H1 (cell line): ENCODE measurements at regions not wholly inside any gene's neighbourhood (a gene's known extent, or its start where the extent isn't known, plus 50 kb on each side); places are given as distances from the start of the nearest gene placed in this dataset.

Experiments
- CTCF ChIA-PET: fragments of 300-600 bp; sonication (Branson Sonifier 250); formaldehyde crosslinking; loops from one replicate; lab custom pipeline; 2021; ENCODE audit not compliant: partially characterized antibody; lab: Charles Lee
- POLR2A ChIA-PET: fragments of 300-600 bp; sonication (Branson Sonifier 250); formaldehyde crosslinking; loops from one replicate; lab custom pipeline; 2021; ENCODE audit warnings: inconsistent platforms; ENCODE audit not compliant: partially characterized antibody; lab: Charles Lee
- DNase-seq, 2 experiments: peaks; one replicate each; pipeline versions ENCODE4 v3.0.0 to v3.0.0-alpha.2; 2010 to 2022; ENCODE audit warnings: low spot score in 2 of 2, low read depth in 1 of 2, mixed read lengths in 1 of 2
- FAIRE-seq: peaks from 2 replicates; lab custom pipeline; 2011; peaks lifted over from hg19 to GRCh38; lab: Jason Lieb, UNC
- H2AFZ ChIP-seq: 2 replicates; pipeline ENCODE4 v1.8.1; 2012; ENCODE audit warnings: low read length, inconsistent platforms
- H2AK5ac ChIP-seq: 2 replicates; pipeline ENCODE4 v1.6.1; 2013; ENCODE audit warnings: low read depth, low read length
- H2BK120ac ChIP-seq: replicated peaks from 2 replicates; pipeline ENCODE3; 2013; ENCODE audit warnings: low read depth, low read length, inconsistent platforms
- H2BK12ac ChIP-seq: 2 replicates; pipeline ENCODE4 v1.6.1; 2013; ENCODE audit warnings: low read depth, low read length
- H2BK15ac ChIP-seq: 2 replicates; pipeline ENCODE4 v1.6.1; 2013; ENCODE audit warnings: low read length
- H2BK20ac ChIP-seq: 2 replicates; pipeline ENCODE4 v1.6.1; 2013; ENCODE audit warnings: low read length
- H2BK5ac ChIP-seq: 2 replicates; pipeline ENCODE4 v1.6.1; 2013; ENCODE audit warnings: low read depth, low read length
- H3K14ac ChIP-seq: 2 replicates; pipeline ENCODE4 v1.6.1; 2013; ENCODE audit warnings: inconsistent platforms; ENCODE audit not compliant: insufficient read length
- H3K18ac ChIP-seq: 2 replicates; pipeline ENCODE4 v1.6.1; 2013; ENCODE audit warnings: low read length; ENCODE audit errors: extremely low read depth
- H3K23ac ChIP-seq: 2 replicates; pipeline ENCODE4 v1.6.1; 2013; ENCODE audit warnings: inconsistent platforms; ENCODE audit not compliant: insufficient read length
- H3K23me2 ChIP-seq: 2 replicates; pipeline ENCODE4 v1.6.1; 2013; ENCODE audit warnings: low read depth, low read length
- H3K27ac ChIP-seq: 2 replicates; pipeline ENCODE4 v1.6.1; 2011; ENCODE audit warnings: low read depth, low read length, inconsistent platforms
- H3K27me3 ChIP-seq, 4 experiments: replicated peaks in 1 of 4; 1 replicate in 1 of 4; 2 replicates in 3 of 4; pipeline versions ENCODE4 v1.6.1 to v1.8.1; 2011 to 2013; ENCODE audit warnings: low read length in 3 of 4, mild to moderate bottlenecking in 3 of 4, inconsistent platforms in 2 of 4, mixed read lengths in 2 of 4, moderate library complexity in 1 of 4; ENCODE audit not compliant: control insufficient read depth in 3 of 4, insufficient read depth in 3 of 4; ENCODE audit errors: extremely low read depth in 1 of 4
- H3K36me3 ChIP-seq, 4 experiments: 2 replicates each; pipeline versions ENCODE4 v1.6.1 to v1.8.1; 2011 to 2013; ENCODE audit warnings: mild to moderate bottlenecking in 4 of 4, low read length in 3 of 4, moderate library complexity in 2 of 4, control low read depth in 1 of 4, inconsistent platforms in 1 of 4; ENCODE audit not compliant: insufficient read depth in 4 of 4, control insufficient read depth in 2 of 4
- H3K4ac ChIP-seq: replicated peaks from 2 replicates; pipeline ENCODE3; 2013; ENCODE audit warnings: low read length, low read depth, mixed read lengths, inconsistent platforms; ENCODE audit not compliant: insufficient read length
- H3K4me1 ChIP-seq, 4 experiments: replicated peaks in 1 of 4; 1 replicate in 1 of 4; 2 replicates in 3 of 4; pipeline versions ENCODE4 v1.6.1 to v1.8.1; 2011 to 2013; ENCODE audit warnings: low read length in 3 of 4, inconsistent platforms in 2 of 4, mixed read lengths in 1 of 4; ENCODE audit not compliant: insufficient read depth in 4 of 4, control insufficient read depth in 3 of 4
- H3K4me2 ChIP-seq, 2 experiments: 2 replicates each; pipeline versions ENCODE4 v1.6.1 to v1.8.1; 2011 to 2013; ENCODE audit warnings: low read depth in 2 of 2, low read length in 2 of 2, control low read depth in 1 of 2, inconsistent platforms in 1 of 2, mild to moderate bottlenecking in 1 of 2; ENCODE audit not compliant: insufficient read depth in 1 of 2
- H3K4me3 ChIP-seq, 4 experiments: fragments of 200-600, 300-600 bp in 1 of 4; sonication (generic), shearing (Covaris generic), sonication (Bioruptor Twin) in 1 of 4; 2 replicates each; pipeline versions ENCODE4 v1.5.1 to v1.8.1; 2011 to 2016; ENCODE audit warnings: low read length in 4 of 4, low read depth in 3 of 4, control low read depth in 2 of 4, inconsistent platforms in 2 of 4, mild to moderate bottlenecking in 2 of 4, mixed read lengths in 1 of 4, moderate library complexity in 1 of 4; ENCODE audit not compliant: insufficient read depth in 2 of 4; ENCODE audit errors: extremely low read depth in 1 of 4
- H3K56ac ChIP-seq: replicated peaks from 2 replicates; pipeline ENCODE3; 2013; ENCODE audit warnings: low read depth, mild to moderate bottlenecking, mixed read lengths, low read length, inconsistent platforms; ENCODE audit not compliant: insufficient read length
- H3K79me1 ChIP-seq: 2 replicates; pipeline ENCODE4 v1.6.1; 2013; ENCODE audit warnings: low read depth, low read length, control low read depth
- H3K79me2 ChIP-seq, 2 experiments: 2 replicates each; pipeline versions ENCODE4 v1.6.1 to v1.8.1; 2012 to 2013; ENCODE audit warnings: low read length in 2 of 2, mild to moderate bottlenecking in 2 of 2, inconsistent platforms in 1 of 2; ENCODE audit not compliant: insufficient read depth in 2 of 2, control insufficient read depth in 1 of 2
- H3K9ac ChIP-seq, 4 experiments: replicated peaks in 1 of 4; 1 replicate in 1 of 4; 2 replicates in 3 of 4; pipeline versions ENCODE4 v1.6.1 to v1.8.1; 2011 to 2013; ENCODE audit warnings: low read depth in 3 of 4, low read length in 3 of 4, control low read depth in 2 of 4, mild to moderate bottlenecking in 2 of 4, moderate library complexity in 2 of 4, inconsistent platforms in 1 of 4; ENCODE audit errors: extremely low read depth in 1 of 4
- H3K9me3 ChIP-seq, 2 experiments: 2 replicates each; pipeline versions ENCODE4 v1.6.1 to v1.8.1; 2012 to 2013; ENCODE audit warnings: mild to moderate bottlenecking in 2 of 2, moderate library complexity in 2 of 2, control low read depth in 1 of 2, inconsistent platforms in 1 of 2, low read depth in 1 of 2, low read length in 1 of 2, mixed read lengths in 1 of 2; ENCODE audit not compliant: insufficient read depth in 2 of 2
- H4K20me1 ChIP-seq, 2 experiments: replicated peaks in 1 of 2; 2 replicates each; pipeline versions ENCODE3 to v1.8.1; 2011 to 2013; ENCODE audit warnings: inconsistent platforms in 2 of 2, low read length in 2 of 2, mild to moderate bottlenecking in 1 of 2; ENCODE audit not compliant: insufficient read depth in 2 of 2, control insufficient read depth in 1 of 2
- H4K5ac ChIP-seq: 2 replicates; pipeline ENCODE4 v1.6.1; 2013; ENCODE audit warnings: low read length, low read depth, mixed read lengths, inconsistent platforms; ENCODE audit not compliant: insufficient read length
- H4K8ac ChIP-seq: 2 replicates; pipeline ENCODE4 v1.8.0; 2013; ENCODE audit warnings: mild to moderate bottlenecking, moderate library complexity, low read length, inconsistent platforms; ENCODE audit not compliant: insufficient read depth; ENCODE audit errors: extremely low read depth
- H4K91ac ChIP-seq: replicated peaks from 2 replicates; pipeline ENCODE3; 2013; ENCODE audit warnings: low read length, mixed read lengths, inconsistent platforms; ENCODE audit not compliant: insufficient read length
- BACH1 ChIP-seq: IDR thresholded peaks from 2 replicates; pipeline ENCODE4 v1.6.1; 2012; ENCODE audit warnings: low read length, improper control_type of control experiment
- BRCA1 ChIP-seq: IDR thresholded peaks from 2 replicates; pipeline ENCODE4 v1.6.1; 2012; ENCODE audit warnings: low read depth, low read length, improper control_type of control experiment
- CBX5 ChIP-seq: fragments of 300-800, 300-1000 bp; sonication (generic); IDR thresholded peaks from 2 replicates; pipeline ENCODE4 v1.7.1; 2016; ENCODE audit warnings: antibody characterized with exemption, low read length, low read depth
- CHD1 ChIP-seq: IDR thresholded peaks from 2 replicates; pipeline ENCODE4 v1.6.1; 2012; ENCODE audit warnings: low read depth, low read length, improper control_type of control experiment
- CREB1 ChIP-seq: IDR thresholded peaks from 2 replicates; pipeline ENCODE4 v1.6.1; 2012; ENCODE audit warnings: inconsistent platforms
- KDM1A ChIP-seq: fragments of 200-600, 300-600 bp; sonication (generic); IDR thresholded peaks from 2 replicates; pipeline ENCODE4 v1.7.1; 2016; ENCODE audit warnings: mild to moderate bottlenecking, low read length, borderline replicate concordance
- KDM4A ChIP-seq: IDR thresholded peaks from one replicate; pipeline ENCODE4 v1.7.1; 2012; ENCODE audit warnings: low read depth, mild to moderate bottlenecking, moderate library complexity, low read length, inconsistent platforms; ENCODE audit not compliant: severe bottlenecking
- NRF1 ChIP-seq: IDR thresholded peaks from 2 replicates; pipeline ENCODE4 v1.6.1; 2011; ENCODE audit warnings: mild to moderate bottlenecking, low read depth, low read length, improper control_type of control experiment
- POU5F1 ChIP-seq: IDR thresholded peaks from 2 replicates; pipeline ENCODE4 v1.6.1; 2011; ENCODE audit warnings: low read depth, mild to moderate bottlenecking, low read length, moderate library complexity
- RNF2 ChIP-seq: fragments of 200-900, 300-1000 bp; sonication (generic); IDR thresholded peaks from 2 replicates; pipeline ENCODE4 v1.7.1; 2016; ENCODE audit warnings: borderline replicate concordance, low read depth, mild to moderate bottlenecking, antibody characterized with exemption, low read length; ENCODE audit not compliant: poor library complexity, severe bottlenecking; ENCODE audit errors: missing control alignments
- SIRT6 ChIP-seq: IDR thresholded peaks from one replicate; pipeline ENCODE4 v1.7.1; 2012; ENCODE audit warnings: low read length, inconsistent platforms
- SP1 ChIP-seq: IDR thresholded peaks from 2 replicates; pipeline ENCODE4 v1.6.1; 2011; ENCODE audit warnings: low read depth, low read length
- SRF ChIP-seq: IDR thresholded peaks from 2 replicates; pipeline ENCODE4 v1.6.1; 2011; ENCODE audit warnings: mild to moderate bottlenecking, low read depth, low read length, moderate library complexity
- TAF7 ChIP-seq: optimal IDR thresholded peaks from 2 replicates; pipeline ENCODE3; 2011; ENCODE audit warnings: low read depth, mild to moderate bottlenecking, inconsistent platforms, low read length, moderate library complexity, borderline replicate concordance
- USF2 ChIP-seq: IDR thresholded peaks from 2 replicates; pipeline ENCODE4 v1.6.1; 2011; ENCODE audit warnings: low read length, improper control_type of control experiment

- no peak for TF ChIP-seq CHD1
- TF ChIP-seq SRF: no peak
These were observed 78.5 kb upstream of the DPYD start (continued) for GRCh38 chr1:97999320-97999719.

- Histone ChIP-seq H2BK120ac (no peak overlapping the region), H3K4me1 (no peaks in the 10 kb centered on the region), H3K36me3 (no peaks in the 10 kb centered on the region), H3K4me3 (no peak overlapping the region), H3K56ac (no peak overlapping the region), H2BK12ac (no peak overlapping the region), H2BK15ac (no peak overlapping the region), H3K23me2 (no peaks in the 10 kb centered on the region), H3K4ac (no peak overlapping the region), H3K23ac (no peak overlapping the region), H3K79me1 (no peaks in the 10 kb centered on the region), H4K5ac (no peak overlapping the region), H4K20me1 (no peaks in the 10 kb centered on the region), H3K79me2 (no peaks in the 10 kb centered on the region), H3K9me3 (no peaks in the 10 kb centered on the region), H2AK5ac (no peak overlapping the region), H3K27me3 (no peaks in the 10 kb centered on the region), H2AFZ (no peak overlapping the region), H3K27ac (no peak overlapping the region), H4K91ac (no peak overlapping the region), H3K4me2 (no peak overlapping the region), H3K9ac (no peak overlapping the region), H4K8ac (no peak overlapping the region), H2BK20ac (no peak overlapping the region), H3K18ac (no peak overlapping the region), H2BK5ac (no peak overlapping the region), H3K14ac (no peak overlapping the region)
- POLR2A ChIA-PET: no interaction called here
- CTCF ChIA-PET: interaction anchor here (1.0 kb wide), 1 partner anchor 15 kb away, joined by 4 read pairs; no protein-coding TSS in a partner anchor
- TF ChIP-seq POU5F1: no peak
- no peak for TF ChIP-seq RNF2
- no peak for TF ChIP-seq BRCA1
- TF ChIP-seq CBX5: no peak
- TF ChIP-seq TAF7: no peak
- TF ChIP-seq SP1: no peak
- TF ChIP-seq SIRT6: no peak
- TF ChIP-seq USF2: no peak
- no peak for TF ChIP-seq KDM4A
- TF ChIP-seq CREB1: no peak
- TF ChIP-seq KDM1A: no peak
- TF ChIP-seq BACH1: no peak
- no peak for TF ChIP-seq NRF1
- DNase-seq (no peak), FAIRE-seq (no peak)
These were observed 76.0 kb upstream of the DPYD start for GRCh38 chr1:97996880-97997279.
